Sigmoid colon (tissue), 6 donors: ENCODE measurements at regions not wholly inside any gene's neighbourhood (a gene's known extent, or its start where the extent isn't known, plus 50 kb on each side); places are given as distances from the start of the nearest gene placed in this dataset.

Source experiments
- DNase-seq: peaks from one replicate; pipeline ENCODE4 v3.0.0-alpha.2; 2019
- H3K27ac ChIP-seq, 4 donors: fragments of 200-600 bp; sonication (generic); one replicate each; pipeline ENCODE4 v1.5.1; 2016 to 2019; ENCODE audit warnings: mild to moderate bottlenecking in 1 of 4
- H3K27me3 ChIP-seq, 3 donors: fragments of 200-600 bp; sonication (generic); one replicate each; pipeline ENCODE4 v1.5.1; 2019; ENCODE audit warnings: mild to moderate bottlenecking in 1 of 3
- H3K36me3 ChIP-seq, 4 donors: fragments of 200-600 bp; sonication (generic); one replicate each; pipeline ENCODE4 v1.5.1; 2016 to 2019
- H3K4me1 ChIP-seq, 4 donors: fragments of 200-600 bp; sonication (generic); one replicate each; pipeline ENCODE4 v1.5.1; 2017 to 2019
- H3K4me3 ChIP-seq, 4 donors: fragments of 200-600 bp; sonication (generic); one replicate each; pipeline ENCODE4 v1.5.1; 2017 to 2019; ENCODE audit warnings: mild to moderate bottlenecking in 2 of 4, moderate library complexity in 1 of 4
- H3K9me3 ChIP-seq, 4 donors: fragments of 200-600 bp in 3 of 4; sonication (generic) in 3 of 4; one replicate each; pipeline versions ENCODE4 v1.5.1 to v1.6.1; 2013 to 2019
- EP300 ChIP-seq, 4 donors: sonication (generic); formaldehyde crosslinking; IDR thresholded peaks; one replicate each; pipeline ENCODE4 v1.6.1; 2017; ENCODE audit warnings: antibody characterized with exemption in 4 of 4
- POLR2A ChIP-seq, 2 donors: fragments of 450-650 bp; IDR thresholded peaks; one replicate each; pipeline ENCODE4 v1.6.1; 2016; ENCODE audit warnings: antibody characterized with exemption in 2 of 2, mild to moderate bottlenecking in 2 of 2, moderate library complexity in 2 of 2
- POLR2AphosphoS5 ChIP-seq, 4 donors: sonication (generic); formaldehyde crosslinking; IDR thresholded peaks; one replicate each; pipeline ENCODE4 v1.6.1; 2017; ENCODE audit warnings: antibody characterized with exemption in 4 of 4
- WGBS, 2 donors: extraction: QIAGEN DNeasy Blood & Tissue Kit; methylation state at CpG; one replicate each; pipeline ENCODE4 v1.1.7; 2013; 5-methylcytosine and 5-hydroxymethylcytosine counted together
- intact Hi-C: fragments of 100-400 bp; cut with DNase I; formaldehyde crosslinking; loops from one replicate; pipeline ENCODE4 v1.15.1; 2023
- TF ChIP-seq, protein P1 (sequence below), 4 experiments: fragments of 450-650 bp in 3 of 4; fragments of 200-600 bp in 1 of 4; IDR thresholded peaks; one replicate each; pipeline ENCODE4 v1.5.1; 2016 to 2019; ENCODE audit warnings: antibody characterized with exemption in 4 of 4, mild to moderate bottlenecking in 3 of 4, moderate library complexity in 2 of 4
- donor health status: healthy with polysubstance abuse.
- donor health status: healthy.

DNA sequence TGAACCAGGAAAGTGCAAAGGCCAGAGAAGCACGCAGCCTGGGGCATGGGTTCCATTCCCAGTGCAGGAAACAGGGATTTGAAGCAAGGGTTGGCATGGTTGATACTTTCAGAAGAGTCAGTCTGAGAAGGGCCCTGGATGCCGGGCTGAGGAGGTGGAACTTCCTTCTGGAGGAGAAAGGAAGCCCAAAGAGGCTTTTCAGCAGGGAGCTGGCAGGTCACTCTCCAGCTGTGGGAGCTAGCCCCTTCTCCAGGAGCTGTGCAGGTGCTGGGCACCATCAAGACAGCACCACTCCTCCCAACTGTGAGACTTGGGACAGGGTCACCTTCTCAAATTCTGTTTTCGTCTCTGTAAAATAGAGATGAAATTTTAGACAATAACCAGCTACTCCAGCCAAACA is 169.8 kb downstream of the ZNF248 start:
- peaks cover 0 to 10% (median 0%) of the 10 kb centered on the region in 4 donors for H3K9me3 ChIP-seq
- no peaks in the 10 kb centered on the region for H3K4me1 ChIP-seq
- intact Hi-C loops, result no loop called here
- DNase-seq, result no peak
- H3K4me3 ChIP-seq, result no peak overlapping the region
- 67 to 70% methylated on average over 3 of the region's 3 CpGs for WGBS, 2 donors
- TF ChIP-seq, protein P1, sequence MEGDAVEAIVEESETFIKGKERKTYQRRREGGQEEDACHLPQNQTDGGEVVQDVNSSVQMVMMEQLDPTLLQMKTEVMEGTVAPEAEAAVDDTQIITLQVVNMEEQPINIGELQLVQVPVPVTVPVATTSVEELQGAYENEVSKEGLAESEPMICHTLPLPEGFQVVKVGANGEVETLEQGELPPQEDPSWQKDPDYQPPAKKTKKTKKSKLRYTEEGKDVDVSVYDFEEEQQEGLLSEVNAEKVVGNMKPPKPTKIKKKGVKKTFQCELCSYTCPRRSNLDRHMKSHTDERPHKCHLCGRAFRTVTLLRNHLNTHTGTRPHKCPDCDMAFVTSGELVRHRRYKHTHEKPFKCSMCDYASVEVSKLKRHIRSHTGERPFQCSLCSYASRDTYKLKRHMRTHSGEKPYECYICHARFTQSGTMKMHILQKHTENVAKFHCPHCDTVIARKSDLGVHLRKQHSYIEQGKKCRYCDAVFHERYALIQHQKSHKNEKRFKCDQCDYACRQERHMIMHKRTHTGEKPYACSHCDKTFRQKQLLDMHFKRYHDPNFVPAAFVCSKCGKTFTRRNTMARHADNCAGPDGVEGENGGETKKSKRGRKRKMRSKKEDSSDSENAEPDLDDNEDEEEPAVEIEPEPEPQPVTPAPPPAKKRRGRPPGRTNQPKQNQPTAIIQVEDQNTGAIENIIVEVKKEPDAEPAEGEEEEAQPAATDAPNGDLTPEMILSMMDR (IDR thresholded peaks at IDR 0.05), result no peak
- TF ChIP-seq POLR2A (IDR thresholded peaks at IDR 0.05) (no peak), POLR2AphosphoS5 (IDR thresholded peaks at IDR 0.05) (no peak), EP300 (IDR thresholded peaks at IDR 0.05) (no peak)
- no peak overlapping the region for H3K27ac ChIP-seq
- no peaks in the 10 kb centered on the region for H3K36me3 ChIP-seq
- no peaks in the 10 kb centered on the region for H3K27me3 ChIP-seq

DNA sequence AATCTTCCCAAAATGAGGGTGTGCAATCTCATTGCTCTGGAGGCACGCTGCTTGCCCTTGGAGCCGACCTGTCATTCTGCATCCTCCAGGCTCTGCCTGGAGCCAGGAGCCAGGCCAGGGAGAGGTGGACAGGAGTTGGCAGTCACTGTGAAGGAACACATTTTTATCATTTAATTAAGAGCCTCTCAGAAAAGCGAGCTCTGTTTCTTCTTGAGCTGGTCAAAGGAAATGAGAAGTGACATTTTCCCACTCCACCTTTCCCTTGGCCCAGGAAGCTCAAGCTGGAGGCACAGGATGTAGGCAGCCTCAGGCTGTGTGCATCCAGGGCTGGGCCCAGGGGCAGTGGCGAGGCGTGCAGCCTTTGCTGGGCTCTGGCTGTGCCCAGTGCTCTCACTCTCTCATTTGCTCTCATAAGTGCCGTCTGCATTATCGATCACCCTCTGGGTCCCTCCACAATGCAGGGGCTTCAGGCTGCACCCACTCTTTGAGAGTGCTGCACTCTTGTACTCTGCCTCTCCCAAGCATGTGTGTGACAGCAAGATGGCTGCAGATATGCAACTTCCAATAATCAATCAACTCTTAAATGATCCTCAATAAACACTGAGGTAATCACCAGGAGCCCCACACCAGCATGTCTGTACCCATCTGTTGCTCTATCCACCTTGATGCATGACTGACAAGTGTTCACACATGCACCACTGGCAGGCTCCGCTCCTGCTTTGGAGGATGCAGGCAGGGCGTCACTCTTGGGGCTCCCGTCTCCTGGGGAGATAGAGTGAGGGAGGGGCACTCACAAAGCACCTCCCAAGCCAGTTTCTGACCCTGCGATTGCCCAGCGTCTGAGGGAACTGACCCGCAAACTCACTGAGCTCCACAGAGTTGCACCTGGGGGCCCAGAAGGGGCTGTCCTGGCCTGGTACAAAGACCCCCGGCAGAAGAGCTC is 171.4 kb downstream of the ZNF248 start:
- peaks cover 0 to 10% (median 0%) of the 10 kb centered on the region in 4 donors for H3K9me3 ChIP-seq
- TF ChIP-seq EP300 (IDR thresholded peaks at IDR 0.05) (no peak), POLR2A (IDR thresholded peaks at IDR 0.05) (no peak), POLR2AphosphoS5 (IDR thresholded peaks at IDR 0.05) (no peak)
- TF ChIP-seq, protein P1 (IDR thresholded peaks at IDR 0.05), result no peak
- 82 to 86% methylated on average over 14 of the region's 14 CpGs for WGBS, 2 donors
- no peak for DNase-seq
- H3K27ac ChIP-seq, result no peak overlapping the region
- no peaks in the 10 kb centered on the region for H3K36me3 ChIP-seq
- H3K4me1 ChIP-seq, result no peaks in the 10 kb centered on the region
- intact Hi-C loops, result no loop called here
- no peaks in the 10 kb centered on the region for H3K27me3 ChIP-seq
- no peak overlapping the region for H3K4me3 ChIP-seq

GRCh38 chr10:37684765-37685164 is 172.6 kb downstream of the ZNF248 start:
- 76 to 78% methylated on average over 8 of the region's 8 CpGs for WGBS, 2 donors
- Histone ChIP-seq H3K9me3 (peaks cover 0 to 13% (median 0%) of the 10 kb centered on the region in 4 donors), H3K27me3 (no peaks in the 10 kb centered on the region), H3K4me3 (no peak overlapping the region), H3K27ac (no peak overlapping the region), H3K4me1 (no peaks in the 10 kb centered on the region), H3K36me3 (no peaks in the 10 kb centered on the region)
- intact Hi-C loops, result no loop called here
- no peak for TF ChIP-seq EP300 (IDR thresholded peaks at IDR 0.05)
- TF ChIP-seq POLR2A (IDR thresholded peaks at IDR 0.05), result no peak
- TF ChIP-seq, protein P1 (IDR thresholded peaks at IDR 0.05), result no peak
- no peak for TF ChIP-seq POLR2AphosphoS5 (IDR thresholded peaks at IDR 0.05)
- no peak for DNase-seq

- WGBS, 2 donors, result 91 to 93% methylated on average over 4 of the region's 4 CpGs
- H3K4me1 ChIP-seq, result no peaks in the 10 kb centered on the region
Measured at GRCh38 chr10:37682617-37683016, 174.8 kb downstream of the ZNF248 start.

More at GRCh38 chr10:37682617-37683016, 174.8 kb downstream of the ZNF248 start:
- TF ChIP-seq POLR2A (IDR thresholded peaks at IDR 0.05) (no peak), POLR2AphosphoS5 (IDR thresholded peaks at IDR 0.05) (no peak)
- TF ChIP-seq, protein P1 (IDR thresholded peaks at IDR 0.05), result no peak
- H3K4me3 ChIP-seq, result no peak overlapping the region
- H3K27me3 ChIP-seq, result no peaks in the 10 kb centered on the region
- DNase-seq, result no peak
- intact Hi-C loops, result no loop called here
- peaks cover 0 to 10% (median 0%) of the 10 kb centered on the region in 4 donors for H3K9me3 ChIP-seq
- H3K27ac ChIP-seq, result no peak overlapping the region
- H3K36me3 ChIP-seq, result no peaks in the 10 kb centered on the region
